HL-60 (cell line): ENCODE measurements at regions not wholly inside any gene's neighbourhood (a gene's known extent, or its start where the extent isn't known, plus 50 kb on each side); places are given as distances from the start of the nearest gene placed in this dataset.

Source experiments
- DNase-seq, 2 experiments: peaks; one replicate each; pipeline ENCODE4 v3.0.0-alpha.2; 2010 to 2020; ENCODE audit warnings: low read depth in 1 of 2, low spot score in 1 of 2
- H3K27ac ChIP-seq: fragments of 250-450 bp; sonication (Bioruptor Pico); replicated peaks from 2 replicates; pipeline ENCODE4 v1.5.1; 2020; ENCODE audit warnings: mild to moderate bottlenecking, moderate library complexity
- H3K27me3 ChIP-seq: fragments of 250-450 bp; sonication (Bioruptor Pico); 2 replicates; pipeline ENCODE4 v1.5.1; 2021; ENCODE audit warnings: mild to moderate bottlenecking, moderate library complexity; ENCODE audit not compliant: insufficient read depth, poor library complexity, severe bottlenecking
- H3K4me3 ChIP-seq: replicated peaks from 2 replicates; pipeline ENCODE4 v1.5.1; 2011; ENCODE audit warnings: mild to moderate bottlenecking, control low read depth, low read length; ENCODE audit not compliant: insufficient read depth
- CTCF ChIP-seq: IDR thresholded peaks from one replicate; pipeline ENCODE4 v1.5.1; 2011; ENCODE audit warnings: low read length, control low read depth, inconsistent platforms; ENCODE audit not compliant: insufficient read depth
- GABPA ChIP-seq: IDR thresholded peaks from 2 replicates; pipeline ENCODE4 v1.6.1; 2012; ENCODE audit warnings: low read depth
- POLR2AphosphoS5 ChIP-seq: IDR thresholded peaks from 2 replicates; pipeline ENCODE4 v1.6.1; 2012; ENCODE audit warnings: low read depth
- REST ChIP-seq: IDR thresholded peaks from 2 replicates; pipeline ENCODE4 v1.6.1; 2012; ENCODE audit warnings: low read depth; ENCODE audit not compliant: insufficient replicate concordance
- SPI1 ChIP-seq: IDR thresholded peaks from 2 replicates; pipeline ENCODE4 v1.6.1; 2012; ENCODE audit warnings: low read depth, mild to moderate bottlenecking, borderline replicate concordance

GRCh38 chr18:41872206-41872605 is 82.8 kb upstream of the PIK3C3 start:
- no peak for DNase-seq
- Histone ChIP-seq H3K27me3 (no peaks in the 10 kb centered on the region), H3K27ac (no peak overlapping the region), H3K4me3 (no peak overlapping the region)
- TF ChIP-seq SPI1 (no peak), REST (no peak), CTCF (no peak), GABPA (no peak), POLR2AphosphoS5 (no peak)

- TF ChIP-seq CTCF: no peak
- no peak for TF ChIP-seq POLR2AphosphoS5
- TF ChIP-seq GABPA: no peak
- TF ChIP-seq REST: no peak
- TF ChIP-seq SPI1: no peak
- no peak for DNase-seq
- no peak overlapping the region for H3K4me3 ChIP-seq
- H3K27me3 ChIP-seq: no peaks in the 10 kb centered on the region
- H3K27ac ChIP-seq: no peak overlapping the region
These were observed 83.6 kb upstream of the PIK3C3 start for GRCh38 chr18:41871229-41872000.

GRCh38 chr18:41870817-41871216 is 84.2 kb upstream of the PIK3C3 start:
- no peaks in the 10 kb centered on the region for H3K27me3 ChIP-seq
- no peak overlapping the region for H3K4me3 ChIP-seq
- H3K27ac ChIP-seq: no peak overlapping the region
- DNase-seq: no peak
- no peak for TF ChIP-seq CTCF
- no peak for TF ChIP-seq REST
- no peak for TF ChIP-seq GABPA
- no peak for TF ChIP-seq POLR2AphosphoS5
- TF ChIP-seq SPI1: no peak
